Breast epithelium (tissue), 4 donors: ENCODE measurements at regions not wholly inside any gene's neighbourhood (a gene's known extent, or its start where the extent isn't known, plus 50 kb on each side); places are given as distances from the start of the nearest gene placed in this dataset.

Experiments used
- DNase-seq, 2 donors: peaks; one replicate each; pipeline ENCODE4 v3.0.0-alpha.2; 2019; ENCODE audit warnings: low spot score in 2 of 2
- H3K27ac ChIP-seq, 2 donors: fragments of 200-600 bp; sonication (generic) in 1 of 2; one replicate each; pipeline ENCODE4 v1.5.1; 2016 to 2019; ENCODE audit warnings: mild to moderate bottlenecking in 1 of 2
- H3K27me3 ChIP-seq, 2 donors: fragments of 200-600 bp; sonication (generic) in 1 of 2; one replicate each; pipeline versions ENCODE4 v1.5.1 to v1.6.0; 2017 to 2019; ENCODE audit warnings: control low read depth in 1 of 2, mild to moderate bottlenecking in 1 of 2
- H3K36me3 ChIP-seq: fragments of 200-600 bp; one replicate; pipeline ENCODE4 v1.5.1; 2019
- H3K4me1 ChIP-seq, 2 donors: fragments of 200-600 bp; sonication (generic); one replicate each; pipeline ENCODE4 v1.5.1; 2016 to 2019; ENCODE audit warnings: control low read depth in 1 of 2
- H3K4me3 ChIP-seq, 3 donors: fragments of 200-600 bp; sonication (generic); 1 replicate in 2 of 3; 2 replicates in 1 of 3; pipeline ENCODE4 v1.5.1; 2016 to 2019; ENCODE audit warnings: mild to moderate bottlenecking in 3 of 3, moderate library complexity in 2 of 3
- H3K9me3 ChIP-seq, 2 donors: fragments of 200-600 bp; sonication (generic) in 1 of 2; one replicate each; pipeline ENCODE4 v1.5.1; 2016 to 2019; ENCODE audit warnings: control low read depth in 1 of 2
- POLR2A ChIP-seq: fragments of 450-650 bp; IDR thresholded peaks from one replicate; pipeline ENCODE4 v1.6.1; 2016; ENCODE audit warnings: antibody characterized with exemption, mild to moderate bottlenecking, moderate library complexity
- POLR2AphosphoS5 ChIP-seq, 3 donors: sonication (generic); formaldehyde crosslinking; IDR thresholded peaks; one replicate each; pipeline ENCODE4 v1.6.1; 2017; ENCODE audit warnings: antibody characterized with exemption in 3 of 3
- intact Hi-C: fragments of 100-400 bp; cut with DNase I; formaldehyde crosslinking; loops from one replicate; pipeline ENCODE4 v1.15.1; 2023; ENCODE audit warnings: low total_unique reads
- TF ChIP-seq, protein P1 (sequence below), 3 donors: fragments of 450-650 bp; IDR thresholded peaks; one replicate each; pipeline ENCODE4 v1.5.1; 2016 to 2017; ENCODE audit warnings: antibody characterized with exemption in 3 of 3, mild to moderate bottlenecking in 3 of 3, moderate library complexity in 3 of 3

- TF ChIP-seq POLR2AphosphoS5 (IDR thresholded peaks at IDR 0.05) (no peak), POLR2A (no peak)
- TF ChIP-seq, protein P1, sequence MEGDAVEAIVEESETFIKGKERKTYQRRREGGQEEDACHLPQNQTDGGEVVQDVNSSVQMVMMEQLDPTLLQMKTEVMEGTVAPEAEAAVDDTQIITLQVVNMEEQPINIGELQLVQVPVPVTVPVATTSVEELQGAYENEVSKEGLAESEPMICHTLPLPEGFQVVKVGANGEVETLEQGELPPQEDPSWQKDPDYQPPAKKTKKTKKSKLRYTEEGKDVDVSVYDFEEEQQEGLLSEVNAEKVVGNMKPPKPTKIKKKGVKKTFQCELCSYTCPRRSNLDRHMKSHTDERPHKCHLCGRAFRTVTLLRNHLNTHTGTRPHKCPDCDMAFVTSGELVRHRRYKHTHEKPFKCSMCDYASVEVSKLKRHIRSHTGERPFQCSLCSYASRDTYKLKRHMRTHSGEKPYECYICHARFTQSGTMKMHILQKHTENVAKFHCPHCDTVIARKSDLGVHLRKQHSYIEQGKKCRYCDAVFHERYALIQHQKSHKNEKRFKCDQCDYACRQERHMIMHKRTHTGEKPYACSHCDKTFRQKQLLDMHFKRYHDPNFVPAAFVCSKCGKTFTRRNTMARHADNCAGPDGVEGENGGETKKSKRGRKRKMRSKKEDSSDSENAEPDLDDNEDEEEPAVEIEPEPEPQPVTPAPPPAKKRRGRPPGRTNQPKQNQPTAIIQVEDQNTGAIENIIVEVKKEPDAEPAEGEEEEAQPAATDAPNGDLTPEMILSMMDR (IDR thresholded peaks at IDR 0.05): no peak
- Histone ChIP-seq H3K4me1 (no peaks in the 10 kb centered on the region), H3K9me3 (peaks cover 12 to 16% of the 10 kb centered on the region in 2 donors), H3K36me3 (no peaks in the 10 kb centered on the region), H3K27me3 (peaks cover 0 to 10% of the 10 kb centered on the region in 2 donors), H3K4me3 (no peak overlapping the region), H3K27ac (no peak overlapping the region)
- DNase-seq: no peak
- intact Hi-C loops: no loop called here
Observed at GRCh38 chr16:31819948-31820347, 53.7 kb upstream of the ZNF267 start.
